PC-3 (cell line): ENCODE measurements at regions not wholly inside any gene's neighbourhood (a gene's known extent, or its start where the extent isn't known, plus 50 kb on each side); places are given as distances from the start of the nearest gene placed in this dataset.
"Not testable (repeated sequence)": the region's sequence is repeated elsewhere in the genome, so short reads cannot be mapped to it uniquely, and the experiment has no call there.

Experiments used
- CTCF ChIP-seq: fragments of 300-600 bp; sonication (generic); conservative IDR thresholded peaks from 2 replicates; pipeline ENCODE4 v1.5.1; 2017; ENCODE audit warnings: antibody characterized with exemption, low read depth, mild to moderate bottlenecking, low read length
- EZH2 ChIP-seq: fragments of 300-600 bp; sonication (generic); IDR thresholded peaks from one replicate; pipeline ENCODE4 v1.6.1; 2017; ENCODE audit warnings: antibody characterized with exemption, mild to moderate bottlenecking, low read length; ENCODE audit not compliant: unreplicated experiment
- EZH2phosphoT487 ChIP-seq: fragments of 300-600 bp; sonication (generic); IDR thresholded peaks from 2 replicates; pipeline ENCODE4 v1.6.1; 2018; ENCODE audit warnings: mild to moderate bottlenecking, antibody characterized with exemption, low read length, borderline replicate concordance

DNA sequence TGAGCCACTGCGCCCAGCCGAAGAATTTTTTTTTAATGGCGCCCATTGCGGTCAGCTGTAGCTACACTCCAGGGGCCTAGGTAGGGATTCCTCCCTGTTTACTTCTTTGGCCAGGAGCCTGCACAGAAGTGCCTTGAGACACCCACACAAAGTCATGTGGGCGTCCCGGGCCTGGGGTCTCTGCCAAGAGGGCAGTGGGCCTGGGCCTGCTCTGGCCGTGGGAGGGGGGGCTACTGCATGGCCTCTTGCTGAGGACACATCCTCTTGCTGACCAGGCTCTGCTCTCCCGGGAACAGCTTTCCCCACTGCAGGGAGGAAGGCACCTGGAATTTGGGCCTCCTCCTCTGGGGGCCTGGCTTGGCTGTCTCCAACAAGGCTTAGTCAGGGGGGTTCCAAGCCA is 109.4 kb downstream of the ZNF267 start:
- TF ChIP-seq CTCF, EZH2phosphoT487, EZH2: not testable (repeated sequence)
